ENCODE measurements at regions not wholly inside any gene's neighbourhood (a gene's known extent, or its start where the extent isn't known, plus 50 kb on each side); places are given as distances from the start of the nearest gene placed in this dataset.

DNA sequence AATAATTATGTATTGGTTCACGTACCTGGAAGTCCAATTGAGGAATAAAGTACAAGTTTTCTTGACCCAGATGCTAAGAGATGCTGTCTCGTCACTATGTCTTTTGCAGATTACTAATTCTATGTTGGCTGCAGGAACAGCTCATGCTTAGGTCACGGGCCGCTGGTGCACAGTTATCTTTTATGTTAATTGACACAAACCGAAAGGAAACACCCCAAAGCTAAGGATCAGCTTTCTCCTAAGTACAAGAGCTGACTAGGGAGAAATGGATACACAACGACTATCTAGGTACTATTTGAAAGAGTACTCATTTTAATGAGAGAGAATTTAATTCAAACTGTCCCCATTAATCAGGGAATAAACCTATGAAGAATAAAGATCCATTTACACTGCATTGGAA is 217.7 kb upstream of the SLC35G4 start (continued):
- TF ChIP-seq, protein P1, sequence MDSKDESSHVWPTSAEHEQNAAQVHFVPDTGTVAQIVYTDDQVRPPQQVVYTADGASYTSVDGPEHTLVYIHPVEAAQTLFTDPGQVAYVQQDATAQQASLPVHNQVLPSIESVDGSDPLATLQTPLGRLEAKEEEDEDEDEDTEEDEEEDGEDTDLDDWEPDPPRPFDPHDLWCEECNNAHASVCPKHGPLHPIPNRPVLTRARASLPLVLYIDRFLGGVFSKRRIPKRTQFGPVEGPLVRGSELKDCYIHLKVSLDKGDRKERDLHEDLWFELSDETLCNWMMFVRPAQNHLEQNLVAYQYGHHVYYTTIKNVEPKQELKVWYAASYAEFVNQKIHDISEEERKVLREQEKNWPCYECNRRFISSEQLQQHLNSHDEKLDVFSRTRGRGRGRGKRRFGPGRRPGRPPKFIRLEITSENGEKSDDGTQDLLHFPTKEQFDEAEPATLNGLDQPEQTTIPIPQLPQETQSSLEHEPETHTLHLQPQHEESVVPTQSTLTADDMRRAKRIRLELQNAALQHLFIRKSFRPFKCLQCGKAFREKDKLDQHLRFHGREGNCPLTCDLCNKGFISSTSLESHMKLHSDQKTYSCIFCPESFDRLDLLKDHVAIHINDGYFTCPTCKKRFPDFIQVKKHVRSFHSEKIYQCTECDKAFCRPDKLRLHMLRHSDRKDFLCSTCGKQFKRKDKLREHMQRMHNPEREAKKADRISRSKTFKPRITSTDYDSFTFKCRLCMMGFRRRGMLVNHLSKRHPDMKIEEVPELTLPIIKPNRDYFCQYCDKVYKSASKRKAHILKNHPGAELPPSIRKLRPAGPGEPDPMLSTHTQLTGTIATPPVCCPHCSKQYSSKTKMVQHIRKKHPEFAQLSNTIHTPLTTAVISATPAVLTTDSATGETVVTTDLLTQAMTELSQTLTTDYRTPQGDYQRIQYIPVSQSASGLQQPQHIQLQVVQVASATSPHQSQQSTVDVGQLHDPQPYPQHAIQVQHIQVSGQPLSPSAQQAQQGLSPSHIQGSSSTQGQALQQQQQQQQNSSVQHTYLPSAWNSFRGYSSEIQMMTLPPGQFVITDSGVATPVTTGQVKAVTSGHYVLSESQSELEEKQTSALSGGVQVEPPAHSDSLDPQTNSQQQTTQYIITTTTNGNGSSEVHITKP (IDR thresholded peaks at IDR 0.05; ENCODE audit: partially characterized antibody): no peak
- no peak for TF ChIP-seq ZNF780A (CRISPR knock-in tag; IDR thresholded peaks at IDR 0.05)

DNA sequence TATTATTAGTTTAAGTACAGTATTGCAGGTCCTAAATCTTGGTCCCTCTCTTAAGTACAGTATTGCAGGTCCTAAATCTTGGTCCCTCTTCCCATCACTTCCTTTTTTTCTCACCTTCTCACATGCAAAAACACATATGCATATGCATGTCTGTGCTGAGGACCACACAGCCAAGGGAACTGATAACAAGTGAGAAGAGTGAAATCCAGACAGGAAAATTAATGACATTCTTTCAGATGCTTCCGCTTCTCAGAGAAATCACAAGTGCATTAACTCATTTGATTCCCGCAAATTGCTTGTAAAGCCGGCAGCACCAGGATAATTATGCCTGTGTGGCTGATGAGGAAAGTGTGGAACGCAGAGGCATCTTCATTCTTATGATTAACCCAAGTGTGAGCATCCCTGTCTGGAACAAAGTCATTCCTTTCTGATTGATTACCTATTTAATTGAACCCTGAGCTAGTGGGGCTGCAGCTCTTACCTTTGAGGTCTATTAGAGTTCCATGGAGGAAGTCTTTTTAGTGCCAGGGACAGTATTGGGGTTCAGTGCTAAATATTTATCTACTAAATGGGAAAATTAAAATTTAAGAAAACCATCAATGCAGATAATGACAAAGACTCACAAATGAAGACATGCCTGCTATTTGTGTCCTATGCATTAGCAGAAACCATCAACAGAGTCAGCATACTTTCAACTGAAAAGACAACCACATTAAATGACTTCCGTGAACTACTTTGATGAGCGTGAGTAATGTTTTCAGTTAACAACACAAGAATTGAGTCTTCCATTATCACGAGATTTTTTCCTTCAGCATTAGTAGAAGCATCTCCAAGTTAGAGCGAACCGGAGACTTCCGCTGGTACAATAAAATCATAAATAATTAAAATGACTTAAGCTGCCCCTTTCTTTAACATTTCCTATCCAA is 220.4 kb upstream of the SLC35G4 start:
- 0% methylated on average over 10 of the region's 10 CpGs for WGBS (ENCODE audit: insufficient coverage, low coverage, missing lambda C conversion rate)

More for the DNA sequence above, 220.4 kb upstream of the SLC35G4 start:
- Histone ChIP-seq H3K9me1 (ENCODE audit: control insufficient read depth, insufficient read depth, low read length) (no peaks in the 10 kb centered on the region), H3K79me2 (ENCODE audit: control insufficient read depth, insufficient read depth, low read length) (no peaks in the 10 kb centered on the region), H3K27ac (ENCODE audit: extremely low read depth, low read depth, low read length) (no peak overlapping the region), H3K36me3 (ENCODE audit: control insufficient read depth, insufficient read depth, low read length) (no peaks in the 10 kb centered on the region), H3K27me3 (ENCODE audit: control insufficient read depth in 2 of 2, insufficient read depth in 2 of 2, low read length in 2 of 2) (no peaks in the 10 kb centered on the region), H4K20me1 (replicated peaks; ENCODE audit: control insufficient read depth, insufficient read depth, low read length) (no peaks in the 10 kb centered on the region), H3K4me1 (replicated peaks in 1 of 2; ENCODE audit: control insufficient read depth in 2 of 2, insufficient read depth in 2 of 2, low read length in 2 of 2) (no peaks in the 10 kb centered on the region), H3K4me2 (ENCODE audit: insufficient read depth, low read length) (no peak overlapping the region), H3K9me3 (replicated peaks; ENCODE audit: control insufficient read depth, insufficient read depth, low read depth, low read length) (no peaks in the 10 kb centered on the region), H3K9ac (ENCODE audit: insufficient read depth in 1 of 2, low read depth in 2 of 2, low read length in 2 of 2) (no peak overlapping the region), H3K4me3 (no peak overlapping the region), H2AFZ (ENCODE audit: low read depth, low read length) (no peak overlapping the region)
- no peak for ATAC-seq
- DNase-seq (ENCODE audit: extremely low read depth in 1 of 4, low spot score in 3 of 4): no peak
- intact Hi-C loops (cut with micrococcal nuclease) (no loop called here), in situ Hi-C loops (cut with MboI) (no loop called here)
- BruUV-seq (replicated peaks): no TSS peak
- FAIRE-seq: no peak
- ChIA-PET CTCF (ENCODE audit: low intra/inter-chr PET ratio) (no interaction called here), POLR2A (no interaction called here)
- TF ChIP-seq ZNF707 (CRISPR knock-in tag; conservative IDR thresholded peaks at IDR 0.05) (no peak), PCBP1 (IDR thresholded peaks at IDR 0.05; ENCODE audit: low read depth, low read length, poor library complexity, severe bottlenecking) (no peak), MBD2 (IDR thresholded peaks at IDR 0.05; ENCODE audit: borderline replicate concordance, low read depth) (no peak), ZZZ3 (IDR thresholded peaks at IDR 0.05) (no peak), CTBP1 (IDR thresholded peaks at IDR 0.05; ENCODE audit: borderline replicate concordance) (no peak), CREBBP (IDR thresholded peaks at IDR 0.05; ENCODE audit: low read depth, low read length) (no peak), ZNF311 (CRISPR knock-in tag; IDR thresholded peaks at IDR 0.05) (no peak), POLR2AphosphoS5 (IDR thresholded peaks at IDR 0.05; ENCODE audit: control insufficient read depth, insufficient read depth, low read depth, low read length) (no peak), CBFA2T3 (IDR thresholded peaks at IDR 0.05) (no peak)
- TF ChIP-seq, protein P2, sequence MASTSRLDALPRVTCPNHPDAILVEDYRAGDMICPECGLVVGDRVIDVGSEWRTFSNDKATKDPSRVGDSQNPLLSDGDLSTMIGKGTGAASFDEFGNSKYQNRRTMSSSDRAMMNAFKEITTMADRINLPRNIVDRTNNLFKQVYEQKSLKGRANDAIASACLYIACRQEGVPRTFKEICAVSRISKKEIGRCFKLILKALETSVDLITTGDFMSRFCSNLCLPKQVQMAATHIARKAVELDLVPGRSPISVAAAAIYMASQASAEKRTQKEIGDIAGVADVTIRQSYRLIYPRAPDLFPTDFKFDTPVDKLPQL (IDR thresholded peaks at IDR 0.05; ENCODE audit: extremely low read depth, insufficient read length): no peak

Data from K562 (cell line).